GM18505 (cell line): ENCODE measurements at regions not wholly inside any gene's neighbourhood (a gene's known extent, or its start where the extent isn't known, plus 50 kb on each side); places are given as distances from the start of the nearest gene placed in this dataset.

Experiments used
- ATAC-seq: cut with Tn5 transposase; IDR thresholded peaks from one replicate; pipeline ENCODE4 v1.9.1; 2021; ENCODE audit not compliant: unreplicated experiment
- POLR2A ChIP-seq: IDR thresholded peaks from 4 replicates; pipeline ENCODE4 v1.6.1; 2011; ENCODE audit warnings: borderline replicate concordance; ENCODE audit not compliant: insufficient read depth, insufficient read length; ENCODE audit errors: extremely low read depth

- no peak for TF ChIP-seq POLR2A
- ATAC-seq, result no peak
These were observed 62.3 kb upstream of the CTBP2 start for GRCh38 chr10:125222515-125223308.

GRCh38 chr10:125221716-125222115 lies 61.4 kb upstream of the CTBP2 start:
- no peak for TF ChIP-seq POLR2A
- ATAC-seq, result no peak

- TF ChIP-seq POLR2A, result no peak
- ATAC-seq, result no peak
These were observed 59.4 kb upstream of the CTBP2 start for GRCh38 chr10:125219776-125220175.

GRCh38 chr10:125218967-125219366 lies 58.6 kb upstream of the CTBP2 start:
- TF ChIP-seq POLR2A, result no peak
- no peak for ATAC-seq

GRCh38 chr10:125217990-125218675 lies 57.8 kb upstream of the CTBP2 start:
- no peak for TF ChIP-seq POLR2A
- no peak for ATAC-seq

- TF ChIP-seq POLR2A, result no peak
- ATAC-seq, result no peak
These were observed 56.5 kb upstream of the CTBP2 start for GRCh38 chr10:125216861-125217260.

GRCh38 chr10:125216309-125216708 lies 55.9 kb upstream of the CTBP2 start:
- TF ChIP-seq POLR2A, result no peak
- no peak for ATAC-seq

- no peak for ATAC-seq
- no peak for TF ChIP-seq POLR2A
These were observed 53.9 kb upstream of the CTBP2 start for GRCh38 chr10:125214283-125214570.

- TF ChIP-seq POLR2A, result no peak
- no peak for ATAC-seq
These were observed 53.3 kb upstream of the CTBP2 start for GRCh38 chr10:125213541-125214282.

GRCh38 chr10:125212150-125212809 lies 51.9 kb upstream of the CTBP2 start:
- TF ChIP-seq POLR2A, result no peak
- no peak for ATAC-seq
